Islet of Langerhans (tissue), 1 donor: ENCODE measurements at regions not wholly inside any gene's neighbourhood (a gene's known extent, or its start where the extent isn't known, plus 50 kb on each side); places are given as distances from the start of the nearest gene placed in this dataset.

Source experiments
- FAIRE-seq: peaks from one replicate; lab custom pipeline; 2011; peaks lifted over from hg19 to GRCh38; lab: Jason Lieb, UNC

DNA sequence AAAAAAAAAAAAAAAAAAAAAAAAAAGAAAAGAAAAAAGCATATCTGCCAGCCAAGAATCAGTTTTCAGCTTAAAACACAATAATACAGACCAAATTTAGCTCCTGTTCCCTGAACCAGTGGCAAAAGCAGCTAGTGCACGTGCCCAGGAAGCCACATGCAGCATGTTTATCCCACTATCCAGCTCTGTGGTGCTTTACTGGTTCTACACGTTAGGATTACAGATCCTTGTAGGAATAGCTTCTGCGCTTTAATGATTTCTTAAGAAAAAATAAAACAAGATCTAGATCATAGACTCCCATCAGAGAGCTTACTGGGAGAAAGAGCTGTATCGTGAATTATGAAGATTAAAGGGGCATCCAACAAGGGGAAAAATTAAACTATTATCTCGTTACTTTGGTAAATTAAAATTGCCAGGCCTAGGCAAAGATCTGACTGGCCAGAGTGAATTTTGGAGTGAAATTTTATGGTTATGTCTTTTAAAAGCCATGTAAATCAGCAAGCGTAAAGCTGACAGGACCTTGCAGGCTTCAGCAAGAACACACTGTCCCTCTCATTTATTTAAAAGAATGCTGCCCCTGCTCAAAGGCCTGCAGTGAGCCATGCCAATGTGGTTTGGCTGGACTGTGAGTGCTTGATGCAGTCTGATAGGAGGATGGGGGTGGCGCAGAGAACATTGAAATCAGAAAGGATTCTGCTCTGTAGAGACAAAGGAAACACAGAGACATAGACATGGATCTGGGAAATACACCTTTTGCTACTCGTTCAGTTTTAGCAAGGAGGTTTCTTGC, 177.3 kb upstream of the PHYHIPL start:
- FAIRE-seq: no peak

- FAIRE-seq: no peak
These were observed 176.1 kb upstream of the PHYHIPL start for GRCh38 chr10:59000162-59000825.

DNA sequence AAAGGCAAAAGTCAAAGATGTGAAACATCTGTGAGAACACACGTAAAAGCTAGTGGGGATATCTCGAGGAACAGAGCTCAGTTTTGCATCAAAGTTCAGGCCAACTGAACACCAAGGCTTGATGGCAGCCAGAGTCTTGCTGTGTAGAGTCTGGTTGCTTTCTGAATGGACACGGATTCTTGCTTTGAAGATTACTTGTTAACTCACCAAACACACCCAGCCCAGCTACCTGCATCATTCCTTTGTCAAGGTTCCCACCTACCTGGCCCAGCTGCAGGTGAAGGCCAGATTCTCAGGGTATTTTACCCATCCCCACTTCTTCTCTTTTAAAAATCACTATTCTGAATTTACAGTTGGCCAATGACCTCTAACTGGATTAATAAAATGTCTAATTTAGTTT, 174.4 kb upstream of the PHYHIPL start:
- no peak for FAIRE-seq

- no peak for FAIRE-seq
These were observed 173.2 kb upstream of the PHYHIPL start for GRCh38 chr10:59003203-59003602.

DNA sequence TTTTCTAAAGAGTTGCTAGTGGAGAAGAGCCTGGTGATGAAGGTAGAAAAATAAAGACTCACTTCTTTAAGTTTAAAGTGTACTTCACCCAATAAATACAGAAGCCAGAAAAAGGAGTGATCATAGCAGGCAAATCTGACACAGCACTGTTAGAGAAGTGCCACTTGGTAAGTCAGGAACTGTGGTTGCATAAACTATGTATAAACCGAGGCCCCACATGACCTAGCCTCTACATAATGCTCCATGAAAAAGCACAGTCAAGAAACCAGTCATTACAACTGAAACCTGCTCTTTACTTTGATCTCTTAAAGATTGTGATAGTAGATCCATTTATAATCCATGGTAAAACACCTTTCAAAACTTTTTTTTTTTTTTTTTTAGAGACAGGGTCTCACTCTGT, 172.1 kb upstream of the PHYHIPL start:
- FAIRE-seq: no peak

- FAIRE-seq: peak; percentile 64
These were observed 169.7 kb upstream of the PHYHIPL start for GRCh38 chr10:59006511-59007306.

DNA sequence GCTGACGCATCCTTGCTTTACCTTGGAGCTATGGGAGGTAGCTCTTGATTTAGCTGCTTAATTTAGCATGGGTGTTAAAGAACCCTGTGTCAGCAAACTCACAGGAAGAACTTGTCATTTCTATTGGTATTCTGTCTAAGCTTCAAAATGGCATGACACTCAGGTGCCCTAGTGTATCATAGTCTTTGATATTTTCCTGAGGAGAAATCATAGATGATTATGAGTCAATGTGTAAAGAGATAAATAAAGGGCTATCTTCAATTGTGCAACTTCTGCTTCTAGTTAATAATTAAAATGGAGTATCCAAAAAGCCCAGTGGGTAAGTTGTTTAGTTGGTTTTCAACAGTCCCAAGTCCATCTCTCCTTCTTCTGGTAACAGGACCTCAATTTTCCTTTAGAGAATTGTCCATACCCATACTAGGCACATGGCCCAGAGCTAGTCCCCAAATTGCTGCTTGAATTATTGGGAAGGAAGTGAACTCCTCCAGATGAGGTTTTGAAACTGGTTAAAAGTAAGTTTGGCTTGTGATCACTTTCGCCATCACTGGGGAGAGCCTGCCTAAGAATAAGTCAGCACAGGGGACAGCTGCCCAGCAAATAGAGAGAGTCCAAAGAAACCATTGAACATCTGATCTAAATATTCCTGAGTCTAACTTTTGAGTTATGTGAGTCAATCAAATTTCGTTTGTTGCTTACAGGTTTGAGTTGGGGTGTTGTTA, 169.0 kb upstream of the PHYHIPL start:
- FAIRE-seq: peak; percentile 77

DNA sequence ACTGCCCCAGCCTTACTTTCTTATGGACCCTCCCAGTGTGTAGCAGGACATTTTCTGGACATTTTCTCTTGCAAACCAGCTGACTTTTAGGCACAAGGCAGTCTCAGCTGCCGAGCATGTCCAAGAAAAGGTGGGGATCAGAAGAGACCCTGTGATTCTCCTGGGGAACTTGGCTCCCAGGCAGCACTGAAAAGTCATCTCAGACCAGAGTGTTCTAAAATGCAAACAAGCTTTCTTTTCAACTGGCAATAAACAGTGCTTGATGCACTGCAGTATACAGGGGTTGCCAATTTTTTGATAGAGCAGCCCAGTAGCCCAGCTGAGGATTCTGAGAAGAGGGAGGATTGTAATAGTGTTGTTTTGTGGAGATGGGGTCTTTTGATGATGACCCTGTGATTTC, 168.0 kb upstream of the PHYHIPL start:
- no peak for FAIRE-seq

GRCh38 chr10:59011972-59012632, 164.3 kb upstream of the PHYHIPL start:
- FAIRE-seq: no peak

- no peak for FAIRE-seq
These were observed 163.6 kb upstream of the PHYHIPL start for GRCh38 chr10:59012839-59013238.

GRCh38 chr10:59016043-59016442, 160.4 kb upstream of the PHYHIPL start:
- FAIRE-seq: no peak

DNA sequence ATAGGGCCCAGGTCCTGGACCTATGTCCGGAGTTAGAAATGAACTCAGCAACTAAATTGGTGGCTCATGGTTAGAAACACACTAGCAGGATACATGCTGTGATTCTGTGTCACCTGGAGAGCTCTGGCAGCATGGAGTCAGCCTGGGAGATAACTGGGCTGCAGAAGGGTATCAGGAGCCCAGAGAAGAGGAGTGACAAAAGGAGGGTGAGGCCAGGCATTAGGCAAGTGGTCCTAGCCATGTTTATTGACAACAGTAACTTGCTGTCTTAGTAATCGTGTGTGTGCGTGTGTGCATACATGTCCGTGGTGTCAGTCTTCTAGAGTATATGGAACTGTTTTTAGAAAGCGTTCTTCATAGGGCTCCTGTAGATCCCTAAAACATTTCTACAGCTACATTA, 157.5 kb upstream of the PHYHIPL start:
- FAIRE-seq: no peak

DNA sequence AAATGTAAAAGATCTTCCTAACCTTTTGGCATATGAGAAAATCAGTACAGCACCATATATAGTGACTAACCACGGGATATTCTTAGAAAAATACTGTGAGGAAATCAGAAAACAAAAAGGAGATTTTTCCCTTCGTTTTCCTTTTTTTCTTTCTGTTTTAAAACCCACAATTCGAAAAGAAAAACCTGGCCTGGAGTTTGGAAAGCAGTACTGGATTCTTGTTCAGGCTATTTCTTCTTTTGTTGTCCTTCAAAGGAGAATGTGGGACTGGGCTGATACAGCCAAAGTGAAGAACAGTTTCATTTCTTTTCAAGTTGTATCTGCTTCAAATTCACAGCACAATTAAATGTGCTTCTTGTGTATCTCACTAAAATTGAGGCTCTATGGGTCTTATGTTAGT, 156.8 kb upstream of the PHYHIPL start:
- FAIRE-seq: no peak

GRCh38 chr10:59020502-59020901, 155.9 kb upstream of the PHYHIPL start:
- no peak for FAIRE-seq

DNA sequence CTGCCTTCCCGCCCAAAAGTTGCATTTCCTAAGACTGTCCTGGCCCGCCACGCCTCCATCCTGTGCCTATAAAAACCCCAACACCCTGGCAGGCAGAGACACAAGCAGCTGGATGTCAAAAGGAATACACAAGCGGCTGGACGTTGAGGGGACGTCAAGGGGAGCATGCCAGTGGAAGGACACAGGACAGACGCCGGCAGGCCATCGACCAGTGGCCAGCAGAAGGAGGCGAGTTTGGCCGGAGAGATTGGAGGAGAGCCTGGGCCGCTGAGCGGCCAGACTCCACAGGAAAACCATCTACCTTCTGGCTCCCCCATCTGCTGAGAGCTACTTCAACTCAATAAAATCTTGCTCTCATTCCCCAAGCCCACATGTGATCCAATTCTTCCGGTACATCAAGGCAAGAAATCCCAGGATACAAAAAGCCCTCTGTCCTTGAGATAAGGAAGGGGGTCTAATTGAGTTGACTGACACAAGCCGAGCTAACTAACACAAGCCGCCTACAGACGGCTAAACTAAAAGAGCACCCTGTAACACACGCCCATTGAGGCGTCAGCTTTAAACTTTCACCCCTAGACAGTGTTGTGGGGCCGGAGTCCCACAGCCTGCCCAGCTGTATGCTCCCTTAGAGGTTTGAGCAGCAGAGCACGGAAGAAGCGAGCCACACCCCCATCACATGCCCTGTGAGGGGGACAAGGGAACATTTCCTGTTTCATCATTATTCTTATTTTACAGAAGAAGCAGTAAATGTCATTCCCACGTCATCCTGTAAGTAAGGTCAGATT, 150.3 kb upstream of the PHYHIPL start:
- no peak for FAIRE-seq

GRCh38 chr10:59027975-59028655, 148.3 kb upstream of the PHYHIPL start:
- FAIRE-seq: no peak

DNA sequence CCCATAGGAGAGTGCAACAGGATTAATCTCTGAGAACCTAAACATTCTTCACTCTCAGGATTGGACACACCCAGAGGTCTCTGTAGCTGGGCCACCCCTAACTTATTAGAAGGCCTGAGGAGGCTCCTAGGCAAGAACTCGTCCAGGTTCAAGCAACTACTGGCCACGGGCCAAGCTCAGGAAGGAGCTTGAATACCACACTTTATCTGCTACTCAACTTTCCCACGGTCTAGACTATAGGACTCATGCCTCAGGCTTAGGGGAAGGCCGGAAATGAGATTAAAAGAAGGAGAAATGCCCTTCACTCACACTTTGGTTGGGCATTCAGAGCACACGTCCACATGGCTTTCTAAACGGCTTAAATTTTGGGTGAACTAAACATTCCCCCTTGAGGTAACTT, 142.8 kb upstream of the PHYHIPL start:
- no peak for FAIRE-seq

GRCh38 chr10:59036311-59037017, 140.0 kb upstream of the PHYHIPL start:
- peak; percentile 41 for FAIRE-seq

GRCh38 chr10:59037018-59037389, 139.4 kb upstream of the PHYHIPL start:
- FAIRE-seq: no peak

DNA sequence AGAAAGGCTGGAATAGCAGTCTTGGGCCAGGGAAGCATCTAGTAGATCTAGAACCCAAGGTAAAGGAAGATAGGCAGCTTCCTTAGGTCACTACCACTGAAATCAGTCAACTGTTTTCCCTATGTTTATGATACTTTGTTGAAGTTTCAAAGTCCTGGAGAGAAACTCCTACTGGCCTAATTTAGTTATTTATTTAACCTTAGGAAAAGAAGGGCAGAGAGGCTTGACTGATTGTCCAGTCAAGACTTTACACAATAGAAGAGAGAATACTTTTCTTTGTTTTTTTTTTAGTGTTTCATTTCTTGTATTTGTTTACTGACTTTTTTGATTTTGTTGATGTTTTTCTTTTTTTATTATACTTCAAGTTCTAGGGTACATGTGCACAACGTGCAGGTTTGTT, 138.9 kb upstream of the PHYHIPL start:
- no peak for FAIRE-seq
